DND-41 (cell line): ENCODE measurements at regions not wholly inside any gene's neighbourhood (a gene's known extent, or its start where the extent isn't known, plus 50 kb on each side); places are given as distances from the start of the nearest gene placed in this dataset.

ENCODE experiments used
- ATAC-seq: fragments of 200-7000 bp; cut with Tn5 transposase; 3 replicates; pipeline ENCODE4 v1.9.1; 2021; ENCODE audit warnings: low read depth; ENCODE audit not compliant: insufficient read depth
- DNase-seq: peaks from one replicate; pipeline ENCODE4 v3.0.0-alpha.2; 2020
- H2AFZ ChIP-seq: 2 replicates; pipeline ENCODE4 v1.6.0; 2012; ENCODE audit warnings: low read depth, low read length
- H3K27ac ChIP-seq: 2 replicates; pipeline ENCODE4 v1.5.1; 2012; ENCODE audit warnings: low read length, inconsistent platforms
- H3K27me3 ChIP-seq: fragments of 200-600 bp; sonication (generic); 2 replicates; pipeline ENCODE4 v1.6.0; 2012; ENCODE audit warnings: low read length, mild to moderate bottlenecking, inconsistent platforms; ENCODE audit not compliant: insufficient read depth, poor library complexity
- H3K36me3 ChIP-seq: 2 replicates; pipeline ENCODE4 v1.5.1; 2012; ENCODE audit warnings: low read length, inconsistent platforms; ENCODE audit not compliant: insufficient read depth
- H3K4me1 ChIP-seq: 2 replicates; pipeline ENCODE4 v1.5.1; 2012; ENCODE audit warnings: mild to moderate bottlenecking, low read length; ENCODE audit not compliant: insufficient read depth
- H3K4me2 ChIP-seq: 2 replicates; pipeline ENCODE4 v1.6.0; 2012; ENCODE audit warnings: mild to moderate bottlenecking, moderate library complexity, low read length, inconsistent platforms; ENCODE audit not compliant: insufficient read depth
- H3K4me3 ChIP-seq, 2 experiments: fragments of 200-600 bp in 1 of 2; shearing (Covaris generic) in 1 of 2; 2 replicates each; pipeline ENCODE4 v1.5.1; 2012 to 2016; ENCODE audit warnings: inconsistent platforms in 2 of 2, low read length in 2 of 2, mild to moderate bottlenecking in 2 of 2, low read depth in 1 of 2, moderate library complexity in 1 of 2
- H3K79me2 ChIP-seq: 2 replicates; pipeline ENCODE4 v1.6.0; 2012; ENCODE audit warnings: low read length, inconsistent platforms; ENCODE audit not compliant: insufficient read depth
- H3K9ac ChIP-seq: 2 replicates; pipeline ENCODE4 v1.6.0; 2012; ENCODE audit warnings: low read depth, mild to moderate bottlenecking, inconsistent platforms, low read length, moderate library complexity
- H3K9me3 ChIP-seq: 2 replicates; pipeline ENCODE4 v1.5.1; 2012; ENCODE audit warnings: low read length, moderate library complexity, mild to moderate bottlenecking, inconsistent platforms; ENCODE audit not compliant: insufficient read depth, severe bottlenecking
- H4K20me1 ChIP-seq: 2 replicates; pipeline ENCODE4 v1.6.0; 2012; ENCODE audit warnings: low read length; ENCODE audit not compliant: insufficient read depth
- CTCF ChIP-seq: IDR thresholded peaks from 2 replicates; pipeline ENCODE4 v1.5.1; 2012; ENCODE audit warnings: borderline replicate concordance, low read length, moderate library complexity, mild to moderate bottlenecking; ENCODE audit not compliant: poor library complexity, severe bottlenecking; ENCODE audit errors: extremely low read depth
- EZH2 ChIP-seq: IDR thresholded peaks from 3 replicates; pipeline ENCODE4 v1.6.1; 2012; ENCODE audit warnings: borderline replicate concordance, low read depth, mild to moderate bottlenecking, moderate library complexity, low read length, inconsistent platforms; ENCODE audit not compliant: severe bottlenecking

- Histone ChIP-seq H2AFZ (no peak overlapping the region), H3K9ac (no peak overlapping the region), H3K4me1 (no peaks in the 10 kb centered on the region), H3K36me3 (no peaks in the 10 kb centered on the region), H3K9me3 (no peaks in the 10 kb centered on the region), H3K27ac (no peak overlapping the region), H3K4me2 (no peak overlapping the region), H3K4me3 (no peak overlapping the region), H3K79me2 (no peaks in the 10 kb centered on the region), H4K20me1 (no peaks in the 10 kb centered on the region), H3K27me3 (no peaks in the 10 kb centered on the region)
- no peak for DNase-seq
- TF ChIP-seq CTCF (no peak), EZH2 (no peak)
- no peak for ATAC-seq
These were observed 549.7 kb upstream of the TMEM132C start for GRCh38 chr12:127717278-127717677.

GRCh38 chr12:127720334-127720733 is 546.6 kb upstream of the TMEM132C start:
- no peak overlapping the region for H3K9ac ChIP-seq
- H3K4me3 ChIP-seq: no peak overlapping the region
- TF ChIP-seq EZH2 (no peak), CTCF (no peak)
- no peaks in the 10 kb centered on the region for H3K27me3 ChIP-seq
- no peak overlapping the region for H3K4me2 ChIP-seq
- H4K20me1 ChIP-seq: no peaks in the 10 kb centered on the region
- DNase-seq: no peak
- no peaks in the 10 kb centered on the region for H3K4me1 ChIP-seq
- H2AFZ ChIP-seq: no peak overlapping the region
- no peak for ATAC-seq
- no peak overlapping the region for H3K27ac ChIP-seq
- H3K79me2 ChIP-seq: no peaks in the 10 kb centered on the region
- no peaks in the 10 kb centered on the region for H3K36me3 ChIP-seq
- H3K9me3 ChIP-seq: no peaks in the 10 kb centered on the region

GRCh38 chr12:127722611-127723010 is 544.4 kb upstream of the TMEM132C start:
- TF ChIP-seq EZH2 (no peak), CTCF (no peak)
- Histone ChIP-seq H3K27me3 (no peaks in the 10 kb centered on the region), H3K9me3 (no peaks in the 10 kb centered on the region), H4K20me1 (no peaks in the 10 kb centered on the region), H3K36me3 (no peaks in the 10 kb centered on the region), H3K4me3 (no peak overlapping the region), H3K4me1 (no peaks in the 10 kb centered on the region), H3K79me2 (no peaks in the 10 kb centered on the region), H3K27ac (no peak overlapping the region), H3K9ac (no peak overlapping the region), H2AFZ (no peak overlapping the region), H3K4me2 (no peak overlapping the region)
- ATAC-seq (no peak), DNase-seq (no peak)

GRCh38 chr12:127723251-127723650 is 543.7 kb upstream of the TMEM132C start:
- Histone ChIP-seq H3K27ac (no peak overlapping the region), H3K27me3 (no peaks in the 10 kb centered on the region), H3K79me2 (no peaks in the 10 kb centered on the region), H2AFZ (no peak overlapping the region), H3K9me3 (no peaks in the 10 kb centered on the region), H3K4me2 (no peak overlapping the region), H3K9ac (no peak overlapping the region), H3K4me1 (no peaks in the 10 kb centered on the region), H3K4me3 (no peak overlapping the region), H4K20me1 (no peaks in the 10 kb centered on the region), H3K36me3 (no peaks in the 10 kb centered on the region)
- ATAC-seq (no peak), DNase-seq (no peak)
- no peak for TF ChIP-seq EZH2
- no peak for TF ChIP-seq CTCF
